ENCODE measurements at regions not wholly inside any gene's neighbourhood (a gene's known extent, or its start where the extent isn't known, plus 50 kb on each side); places are given as distances from the start of the nearest gene placed in this dataset.

DNA sequence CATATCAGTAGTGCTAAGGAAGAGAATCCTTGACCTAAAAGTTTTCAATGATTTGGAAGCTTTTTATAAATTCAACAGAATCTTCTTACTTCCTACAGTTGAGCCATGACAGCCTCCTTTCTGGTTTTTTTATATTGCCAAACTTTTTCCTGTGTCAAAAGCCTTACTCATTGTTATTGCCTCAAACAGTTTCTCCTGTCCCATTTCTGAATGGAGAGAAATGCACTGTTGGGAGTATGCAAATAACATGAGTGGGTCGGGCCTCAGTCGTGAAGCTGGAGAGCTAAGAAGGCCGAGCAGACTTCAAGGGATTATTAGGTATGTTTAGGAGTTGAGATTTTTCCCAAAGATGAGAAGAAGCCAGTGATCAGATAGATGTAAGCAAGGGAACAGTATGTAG, 766.4 kb upstream of the KLHL1 start:
- DNase-seq: no peak

DNA sequence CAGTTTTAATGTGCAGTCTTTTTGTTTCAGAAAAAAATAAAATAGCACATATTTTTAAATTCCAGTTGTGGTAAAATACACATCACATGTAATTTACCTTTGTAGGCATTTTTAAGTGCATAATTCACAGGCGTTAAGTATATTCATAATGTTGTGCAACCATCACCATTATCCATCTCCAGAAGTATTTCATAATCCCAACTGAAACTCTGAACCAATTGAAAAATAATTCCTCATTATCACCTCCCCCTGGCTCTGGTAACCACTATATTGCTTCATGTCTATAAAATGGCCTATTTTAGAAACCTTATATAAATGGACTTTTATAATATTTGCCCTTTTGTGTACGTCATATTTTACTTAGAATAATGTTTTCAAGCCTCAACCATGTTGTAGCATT, 756.5 kb upstream of the KLHL1 start:
- DNase-seq: no peak

GRCh38 chr13:70856711-70857110, 748.5 kb upstream of the KLHL1 start:
- no peak for DNase-seq

DNA sequence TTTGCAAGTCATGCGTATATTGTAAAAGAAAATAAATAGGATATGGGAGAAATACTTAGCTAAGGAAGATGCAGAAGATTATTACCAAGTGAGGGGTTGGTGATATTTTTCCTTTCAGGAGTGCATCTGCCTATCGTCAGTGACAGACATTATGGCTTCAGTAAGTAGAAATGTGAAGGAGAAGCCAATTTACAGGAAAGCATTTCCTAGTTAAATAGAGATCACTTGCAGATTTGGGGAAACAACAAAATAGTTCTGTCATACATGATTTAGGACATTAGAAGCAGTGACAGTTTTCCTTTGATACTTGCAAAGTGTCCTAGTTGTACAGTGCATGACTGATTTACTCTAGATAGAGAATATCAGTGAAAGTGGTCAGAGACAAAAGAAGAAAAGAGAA, 747.8 kb upstream of the KLHL1 start:
- DNase-seq: no peak

DNA sequence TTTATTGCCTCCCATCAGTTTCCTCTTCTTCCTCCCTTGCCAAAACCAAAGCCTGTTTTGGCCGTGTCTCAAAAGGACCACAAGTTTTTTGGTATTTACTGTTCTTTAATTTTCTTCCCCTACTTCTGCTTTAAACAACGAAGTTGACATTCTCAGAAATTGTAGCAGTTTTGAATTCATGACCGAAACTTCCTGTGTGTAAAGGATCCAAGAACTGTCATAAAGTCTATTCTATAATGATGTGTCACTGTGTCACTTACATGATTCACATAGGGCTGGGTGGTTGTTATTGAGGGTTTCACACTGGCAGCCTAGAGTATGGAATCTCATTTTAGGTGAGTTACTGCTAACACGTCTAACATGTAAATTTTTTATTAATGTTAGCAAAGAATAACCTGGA, 741.0 kb upstream of the KLHL1 start:
- no peak for DNase-seq

- DNase-seq: no peak
Measured at GRCh38 chr13:70844391-70845108, 736.3 kb upstream of the KLHL1 start.

- DNase-seq: no peak
Measured at GRCh38 chr13:70842062-70842644, 733.9 kb upstream of the KLHL1 start.

- DNase-seq: no peak
Measured at GRCh38 chr13:70841240-70842061, 733.2 kb upstream of the KLHL1 start.

DNA sequence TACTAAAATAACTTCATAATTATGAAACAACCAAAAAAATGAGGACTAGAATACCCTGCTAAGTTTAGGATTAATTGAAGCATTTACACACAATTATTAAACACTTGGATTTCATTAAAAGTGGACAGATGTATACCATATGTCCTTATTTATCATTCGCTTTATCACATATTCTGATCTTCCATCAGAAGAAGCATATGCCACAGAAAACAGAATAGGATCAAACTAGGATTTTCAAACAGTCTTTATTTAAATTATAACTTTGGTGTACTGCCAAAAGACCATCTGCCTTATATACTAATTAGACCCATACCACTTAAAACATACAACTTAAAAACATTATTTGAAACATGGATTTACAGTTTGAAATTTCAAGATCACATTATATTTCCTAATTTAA, 727.1 kb upstream of the KLHL1 start:
- no peak for DNase-seq

DNA sequence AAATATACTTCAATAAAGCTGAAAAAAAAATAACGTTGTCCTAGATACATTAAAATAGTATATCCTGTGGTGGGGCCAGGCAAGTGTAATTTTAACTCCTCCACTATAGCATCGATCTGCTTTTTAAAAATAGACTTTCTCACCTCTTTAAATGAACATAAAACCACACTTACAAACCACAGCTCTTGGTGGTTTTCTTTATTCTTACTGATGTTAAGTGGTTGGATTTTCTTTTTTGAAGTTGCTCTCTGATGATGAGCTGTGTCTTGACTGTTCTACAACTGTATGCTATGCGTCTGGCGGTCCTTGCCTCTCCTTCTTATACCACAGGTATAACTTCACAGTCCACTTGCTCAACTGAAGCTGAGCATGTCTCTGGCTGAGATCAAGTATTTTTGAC, 721.5 kb upstream of the KLHL1 start:
- DNase-seq: no peak

- DNase-seq: no peak
Measured at GRCh38 chr13:70817576-70817975, 709.3 kb upstream of the KLHL1 start.

GRCh38 chr13:70816853-70817252, 708.6 kb upstream of the KLHL1 start:
- no peak for DNase-seq

DNA sequence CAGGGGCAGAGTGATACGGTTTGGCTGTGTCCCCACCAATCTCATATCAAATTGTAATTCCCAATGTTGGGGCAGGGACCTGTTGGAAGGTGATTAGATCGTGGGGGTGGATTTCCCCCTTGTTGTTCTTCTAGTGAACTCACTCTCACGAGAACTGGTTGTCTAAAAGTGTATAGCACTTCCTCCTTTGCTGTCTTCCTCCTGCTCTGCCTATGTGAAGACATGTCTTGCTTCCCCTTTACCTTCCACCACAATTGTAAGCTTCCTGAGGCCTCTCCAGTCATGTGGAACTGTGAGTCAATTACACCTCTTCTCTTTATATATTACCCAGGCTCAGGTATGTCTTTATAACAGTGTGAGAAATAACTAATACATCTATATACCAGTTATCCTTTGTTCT, 706.4 kb upstream of the KLHL1 start:
- DNase-seq: no peak

- DNase-seq: no peak
Measured at GRCh38 chr13:70812481-70812880, 704.2 kb upstream of the KLHL1 start.

DNA sequence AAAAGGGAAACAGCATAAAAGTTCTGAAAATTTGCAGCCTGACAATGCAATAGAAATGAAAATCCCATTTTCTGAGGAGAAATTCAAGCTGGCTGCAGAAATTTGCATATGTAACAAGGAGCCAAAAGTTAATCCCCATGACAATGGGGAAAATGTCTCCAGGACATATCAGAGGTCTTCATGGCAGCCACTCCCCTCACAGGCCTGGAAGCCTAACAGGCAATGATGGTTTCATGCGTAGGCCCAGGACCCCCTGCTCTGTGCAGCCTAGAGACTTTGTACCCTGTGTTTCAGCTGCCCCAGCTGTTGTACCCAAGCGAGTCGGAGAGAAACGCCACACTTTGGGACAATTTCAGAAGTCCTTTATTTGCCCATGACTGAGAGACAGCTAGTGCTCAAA, 701.3 kb upstream of the KLHL1 start:
- no peak for DNase-seq

- DNase-seq: no peak
Measured at GRCh38 chr13:70798385-70798784, 690.1 kb upstream of the KLHL1 start.

- DNase-seq: no peak
Measured at GRCh38 chr13:70795484-70795883, 687.2 kb upstream of the KLHL1 start.

- no peak for DNase-seq
Measured at GRCh38 chr13:70792121-70792520, 683.9 kb upstream of the KLHL1 start.

DNA sequence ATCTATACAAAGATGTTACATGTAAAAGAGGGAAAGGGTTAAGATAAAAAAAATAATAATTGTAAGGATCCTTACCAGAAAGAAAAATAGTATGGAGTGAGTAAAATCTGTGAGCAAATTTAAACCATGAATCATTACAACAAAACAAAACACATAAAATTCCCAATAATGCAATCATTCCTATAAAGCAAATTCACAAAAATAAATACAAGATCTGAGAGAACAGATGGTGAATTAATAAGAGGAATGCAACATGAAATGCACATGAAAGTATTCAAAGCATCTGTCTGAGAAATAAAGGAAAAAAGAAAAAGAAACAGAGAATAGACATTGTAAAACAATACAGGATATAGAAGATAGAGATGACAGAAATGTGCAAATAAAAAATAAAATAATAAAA, 681.5 kb upstream of the KLHL1 start:
- no peak for DNase-seq

- no peak for DNase-seq
Measured at GRCh38 chr13:70788074-70788473, 679.8 kb upstream of the KLHL1 start.

- no peak for DNase-seq
Measured at GRCh38 chr13:70784207-70784989, 676.1 kb upstream of the KLHL1 start.

DNA sequence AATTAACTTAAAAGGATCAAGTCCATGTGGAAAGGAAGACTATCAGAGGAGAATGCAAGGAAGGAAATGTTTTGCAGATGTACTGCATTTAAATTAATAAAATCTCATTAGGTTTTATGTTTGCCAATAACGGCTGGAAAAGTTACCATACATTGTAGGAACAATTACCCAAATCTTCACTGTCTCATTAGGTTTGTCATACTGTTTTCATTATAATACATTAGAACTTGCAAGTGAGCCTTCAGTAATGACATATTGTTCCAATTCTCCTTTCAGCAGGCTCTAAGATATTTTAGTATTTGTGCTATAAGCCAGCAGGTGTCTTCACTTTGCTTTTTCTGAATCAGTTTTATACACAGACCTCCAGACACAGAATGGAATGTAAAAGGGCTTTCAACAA, 661.6 kb upstream of the KLHL1 start:
- no peak for DNase-seq

- no peak for DNase-seq
Measured at GRCh38 chr13:70758932-70759331, 650.7 kb upstream of the KLHL1 start.

Measured in CD4-positive, alpha-beta T cell treated with Interferon alpha-2 for 1 hour (primary cell).